HepG2 (cell line): ENCODE measurements at regions not wholly inside any gene's neighbourhood (a gene's known extent, or its start where the extent isn't known, plus 50 kb on each side); places are given as distances from the start of the nearest gene placed in this dataset.

Experiments used
- ATAC-seq: fragments of 200-7000 bp; cut with Tn5 transposase; 3 replicates; pipeline ENCODE4 v1.9.1; 2020; ENCODE audit warnings: mild to moderate bottlenecking, moderate library complexity
- BruUV-seq: library from RNA; stranded (reverse); fragments of 400-500 nt; replicated peaks from 2 replicates; lab custom pipeline; 2021; lab: Mats Ljungman, UMichigan
- CTCF ChIA-PET: fragments of 300-600 bp; formaldehyde crosslinking; extraction: SDS; loops from one replicate; lab custom pipeline; 2021; ENCODE audit warnings: low total read pairs, inconsistent platforms, low intra/inter-chr PET ratio; lab: Yijun Ruan, JAX
- POLR2A ChIA-PET: fragments of 350-600 bp; sonication (Branson Sonifier 250); formaldehyde crosslinking; loops from one replicate; lab custom pipeline; 2020; ENCODE audit warnings: antibody characterized with exemption, inconsistent platforms; lab: Yijun Ruan, JAX
- DNase-seq: peaks from one replicate; pipeline ENCODE4 v3.0.0-alpha.2; 2015; ENCODE audit warnings: low spot score
- FAIRE-seq: peaks from 3 replicates; lab custom pipeline; 2011; peaks lifted over from hg19 to GRCh38; lab: Jason Lieb, UNC
- H2AFZ ChIP-seq: one replicate; pipeline ENCODE4 v1.6.1; 2011; ENCODE audit warnings: low read length, inconsistent platforms
- H3K27ac ChIP-seq: fragments of 300-600 bp; 3 replicates; pipeline ENCODE4 v1.8.0; 2011; ENCODE audit warnings: mixed run types, mild to moderate bottlenecking, mixed read lengths, low read length, inconsistent platforms; ENCODE audit not compliant: insufficient read depth; ENCODE audit errors: extremely low read length
- H3K27me3 ChIP-seq, 2 experiments: fragments of 200-600 bp in 1 of 2; 2 replicates in 1 of 2; 3 replicates in 1 of 2; pipeline versions ENCODE4 v1.6.0 to v1.8.0; 2011; ENCODE audit warnings: low read length in 2 of 2, mild to moderate bottlenecking in 2 of 2, moderate library complexity in 2 of 2, inconsistent platforms in 1 of 2; ENCODE audit not compliant: insufficient read depth in 2 of 2, control insufficient read depth in 1 of 2
- H3K36me3 ChIP-seq, 2 experiments: fragments of 200-600 bp in 1 of 2; replicated peaks in 1 of 2; 2 replicates in 1 of 2; 3 replicates in 1 of 2; pipeline versions ENCODE4 v1.5.1 to v1.8.0; 2011; ENCODE audit warnings: low read length in 2 of 2, inconsistent platforms in 1 of 2; ENCODE audit not compliant: insufficient read depth in 2 of 2, control insufficient read depth in 1 of 2
- H3K4me1 ChIP-seq: 2 replicates; pipeline ENCODE4 v1.5.1; 2012; ENCODE audit warnings: low read length, inconsistent platforms; ENCODE audit not compliant: insufficient read depth
- H3K4me2 ChIP-seq: 2 replicates; pipeline ENCODE4 v1.6.0; 2011; ENCODE audit warnings: low read depth, low read length, inconsistent platforms
- H3K4me3 ChIP-seq, 3 experiments: fragments of 200-600 bp in 1 of 3; sonication (generic), shearing (Covaris generic) in 1 of 3; replicated peaks in 1 of 3; 2 replicates each; pipeline ENCODE4 v1.5.1; 2011 to 2016; ENCODE audit warnings: low read length in 3 of 3, inconsistent platforms in 2 of 3, low read depth in 2 of 3, mild to moderate bottlenecking in 2 of 3, control low read depth in 1 of 3, mixed read lengths in 1 of 3; ENCODE audit not compliant: insufficient read depth in 1 of 3
- H3K79me2 ChIP-seq: one replicate; pipeline ENCODE4 v1.6.1; 2011; ENCODE audit warnings: low read length, inconsistent platforms; ENCODE audit not compliant: insufficient read depth
- H3K9ac ChIP-seq: 2 replicates; pipeline ENCODE4 v1.6.0; 2011; ENCODE audit warnings: mild to moderate bottlenecking, low read depth, low read length, inconsistent platforms; ENCODE audit not compliant: insufficient read depth
- H3K9me3 ChIP-seq: 2 replicates; pipeline ENCODE4 v1.5.1; 2012; ENCODE audit warnings: mild to moderate bottlenecking, low read length
- H4K20me1 ChIP-seq: 2 replicates; pipeline ENCODE4 v1.6.0; 2011; ENCODE audit warnings: inconsistent platforms, mild to moderate bottlenecking, low read length, moderate library complexity; ENCODE audit not compliant: insufficient read depth
- MZF1 ChIP-seq: sonication (generic); formaldehyde crosslinking; IDR thresholded peaks from 2 replicates; pipeline ENCODE4 v1.8.1; 2023; ENCODE audit warnings: mild to moderate bottlenecking, missing genetic modification reagents, borderline replicate concordance
- POLR2AphosphoS2 ChIP-seq: IDR thresholded peaks from 2 replicates; pipeline ENCODE4 v1.6.1; 2011; ENCODE audit warnings: low read depth, low read length, improper control_type of control experiment
- POLR2G ChIP-seq: fragments of 200-400 bp; formaldehyde crosslinking; IDR thresholded peaks from 2 replicates; pipeline ENCODE4 v1.6.1; 2018; ENCODE audit warnings: mild to moderate bottlenecking, low read depth, low read length, moderate library complexity
- WGBS: methylation state at CpG from one replicate; pipeline ENCODE4 v1.1.6; 2017; ENCODE audit warnings: low lambda C conversion rate; 5-methylcytosine and 5-hydroxymethylcytosine counted together
- in situ Hi-C: cut with HindIII; loops from 2 replicates; pipeline ENCODE4 v1.10.0; 2017; ENCODE audit warnings: low pct_unique_long_range_greater_than_20kb; ENCODE audit not compliant: extremely low pct_ligation_motif_present
- intact Hi-C: fragments of 100-400 bp; cut with micrococcal nuclease; formaldehyde crosslinking; loops from one replicate; pipeline ENCODE4 v1.10.0; 2022; ENCODE audit not compliant: unreplicated experiment
- TF ChIP-seq, protein P1 (sequence below): sonication (generic); formaldehyde crosslinking; IDR thresholded peaks from 2 replicates; pipeline ENCODE4 v1.5.1; 2020; ENCODE audit warnings: mild to moderate bottlenecking, missing genetic modification reagents
- TF ChIP-seq, protein P2 (sequence below): sonication (generic); formaldehyde crosslinking; IDR thresholded peaks from 2 replicates; pipeline ENCODE4 v1.5.0; 2020; ENCODE audit warnings: mild to moderate bottlenecking, missing genetic modification reagents

DNA sequence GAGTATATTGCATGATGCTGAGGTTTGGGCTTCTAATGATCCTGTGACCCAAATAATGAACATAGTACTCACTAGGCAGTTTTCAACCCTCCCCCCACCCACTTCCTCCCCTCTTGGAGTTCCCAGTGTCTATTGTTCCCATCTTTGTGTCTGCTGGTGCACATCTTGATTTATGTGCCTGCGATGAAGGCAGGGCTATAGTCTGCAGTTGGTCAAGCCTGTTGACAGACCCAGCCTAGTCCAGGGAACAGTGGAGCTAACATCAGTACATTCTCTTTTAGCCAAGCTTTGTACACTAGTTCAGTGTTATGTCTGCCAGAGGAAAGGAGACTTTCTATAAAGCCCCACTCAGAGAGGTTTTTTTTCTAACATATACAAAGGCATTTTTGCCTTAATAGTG is 287.6 kb downstream of the CPS1 start:
- FAIRE-seq (no peak), DNase-seq (no peak), ATAC-seq (no peak)
- Histone ChIP-seq H3K4me2 (no peak overlapping the region), H3K9me3 (no peaks in the 10 kb centered on the region), H3K9ac (no peak overlapping the region), H3K4me3 (no peak overlapping the region), H3K4me1 (no peaks in the 10 kb centered on the region), H3K27ac (no peak overlapping the region), H3K79me2 (no peaks in the 10 kb centered on the region), H3K36me3 (no peaks in the 10 kb centered on the region), H3K27me3 (no peaks in the 10 kb centered on the region), H2AFZ (no peak overlapping the region), H4K20me1 (no peaks in the 10 kb centered on the region)
- TF ChIP-seq POLR2AphosphoS2 (no peak), MZF1 (CRISPR knock-in tag) (no peak)
- in situ Hi-C loops, result no loop called here
- 0% methylated on average over 1 of the region's 1 CpG for WGBS
- ChIA-PET CTCF (no interaction called here), POLR2A (no interaction called here)
- BruUV-seq, result no TSS peak
- intact Hi-C loops, result no loop called here

DNA sequence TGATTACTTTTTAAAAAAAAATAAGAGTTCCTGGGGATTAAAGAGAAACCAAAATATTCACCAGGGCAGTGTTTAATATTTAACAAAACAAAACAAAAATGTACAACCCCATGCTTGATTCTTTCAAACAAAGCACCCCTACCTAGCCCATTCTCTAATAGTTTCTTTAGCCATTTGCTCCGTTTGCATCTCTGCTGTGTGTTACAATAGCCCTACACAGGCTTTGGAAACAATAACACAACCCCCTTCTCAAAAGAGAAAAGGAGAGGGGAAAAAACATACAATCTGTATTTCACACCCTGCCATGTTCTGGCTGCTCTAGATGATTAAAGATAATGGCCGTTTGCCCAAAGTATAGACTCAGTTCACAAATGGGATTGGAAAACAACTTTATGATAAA is 302.9 kb downstream of the CPS1 start:
- ATAC-seq, result no peak
- Histone ChIP-seq H3K27me3 (no peaks in the 10 kb centered on the region), H3K4me1 (no peaks in the 10 kb centered on the region), H3K9ac (no peak overlapping the region), H3K4me2 (no peak overlapping the region), H4K20me1 (no peaks in the 10 kb centered on the region), H3K9me3 (no peaks in the 10 kb centered on the region), H3K4me3 (no peak overlapping the region), H3K36me3 (no peaks in the 10 kb centered on the region), H2AFZ (no peak overlapping the region), H3K79me2 (no peaks in the 10 kb centered on the region), H3K27ac (no peak overlapping the region)
- in situ Hi-C loops (no loop called here), intact Hi-C loops (no loop called here)
- no peak for FAIRE-seq
- no peak for TF ChIP-seq POLR2G
- TF ChIP-seq, protein P1, sequence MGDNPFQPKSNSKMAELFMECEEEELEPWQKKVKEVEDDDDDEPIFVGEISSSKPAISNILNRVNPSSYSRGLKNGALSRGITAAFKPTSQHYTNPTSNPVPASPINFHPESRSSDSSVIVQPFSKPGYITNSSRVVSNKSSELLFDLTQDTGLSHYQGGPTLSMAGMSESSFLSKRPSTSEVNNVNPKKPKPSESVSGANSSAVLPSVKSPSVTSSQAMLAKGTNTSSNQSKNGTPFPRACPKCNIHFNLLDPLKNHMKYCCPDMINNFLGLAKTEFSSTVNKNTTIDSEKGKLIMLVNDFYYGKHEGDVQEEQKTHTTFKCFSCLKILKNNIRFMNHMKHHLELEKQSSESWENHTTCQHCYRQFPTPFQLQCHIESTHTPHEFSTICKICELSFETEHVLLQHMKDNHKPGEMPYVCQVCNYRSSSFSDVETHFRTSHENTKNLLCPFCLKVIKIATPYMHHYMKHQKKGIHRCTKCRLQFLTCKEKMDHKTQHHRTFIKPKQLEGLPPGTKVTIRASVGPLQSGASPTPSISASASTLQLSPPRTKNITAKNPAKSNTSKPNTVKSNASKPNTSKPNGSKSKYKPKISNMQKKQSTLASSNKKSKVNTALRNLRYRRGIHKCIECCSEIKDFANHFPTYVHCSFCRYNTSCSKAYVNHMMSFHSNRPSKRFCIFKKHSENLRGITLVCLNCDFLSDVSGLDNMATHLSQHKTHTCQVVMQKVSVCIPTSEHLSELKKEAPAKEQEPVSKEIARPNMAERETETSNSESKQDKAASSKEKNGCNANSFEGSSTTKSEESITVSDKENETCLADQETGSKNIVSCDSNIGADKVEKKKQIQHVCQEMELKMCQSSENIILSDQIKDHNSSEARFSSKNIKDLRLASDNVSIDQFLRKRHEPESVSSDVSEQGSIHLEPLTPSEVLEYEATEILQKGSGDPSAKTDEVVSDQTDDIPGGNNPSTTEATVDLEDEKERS (CRISPR knock-in tag), result no peak
- TF ChIP-seq, protein P2, sequence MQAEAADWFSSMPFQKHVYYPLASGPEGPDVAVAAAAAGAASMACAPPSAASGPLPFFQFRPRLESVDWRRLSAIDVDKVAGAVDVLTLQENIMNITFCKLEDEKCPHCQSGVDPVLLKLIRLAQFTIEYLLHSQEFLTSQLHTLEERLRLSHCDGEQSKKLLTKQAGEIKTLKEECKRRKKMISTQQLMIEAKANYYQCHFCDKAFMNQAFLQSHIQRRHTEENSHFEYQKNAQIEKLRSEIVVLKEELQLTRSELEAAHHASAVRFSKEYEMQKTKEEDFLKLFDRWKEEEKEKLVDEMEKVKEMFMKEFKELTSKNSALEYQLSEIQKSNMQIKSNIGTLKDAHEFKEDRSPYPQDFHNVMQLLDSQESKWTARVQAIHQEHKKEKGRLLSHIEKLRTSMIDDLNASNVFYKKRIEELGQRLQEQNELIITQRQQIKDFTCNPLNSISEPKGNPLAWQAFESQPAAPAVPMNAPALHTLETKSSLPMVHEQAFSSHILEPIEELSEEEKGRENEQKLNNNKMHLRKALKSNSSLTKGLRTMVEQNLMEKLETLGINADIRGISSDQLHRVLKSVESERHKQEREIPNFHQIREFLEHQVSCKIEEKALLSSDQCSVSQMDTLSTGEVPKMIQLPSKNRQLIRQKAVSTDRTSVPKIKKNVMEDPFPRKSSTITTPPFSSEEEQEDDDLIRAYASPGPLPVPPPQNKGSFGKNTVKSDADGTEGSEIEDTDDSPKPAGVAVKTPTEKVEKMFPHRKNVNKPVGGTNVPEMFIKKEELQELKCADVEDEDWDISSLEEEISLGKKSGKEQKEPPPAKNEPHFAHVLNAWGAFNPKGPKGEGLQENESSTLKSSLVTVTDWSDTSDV (CRISPR knock-in tag), result no peak
- 2% methylated on average over 2 of the region's 2 CpGs for WGBS
- ChIA-PET CTCF (no interaction called here), POLR2A (no interaction called here)
- no peak for DNase-seq
- BruUV-seq, result no TSS peak
